Dedifferentiated amniotic fluid mesenchymal stem cell (primary cell): ENCODE measurements at regions not wholly inside any gene's neighbourhood (a gene's known extent, or its start where the extent isn't known, plus 50 kb on each side); places are given as distances from the start of the nearest gene placed in this dataset.
"Not testable (repeated sequence)": the region's sequence is repeated elsewhere in the genome, so short reads cannot be mapped to it uniquely, and the experiment has no call there.

Experiments used
- DNase-seq: peaks from one replicate; pipeline ENCODE4 v3.0.0-alpha.2; 2016; ENCODE audit errors: extremely low spot score

GRCh38 chr12:61999311-61999710 lies 260.9 kb upstream of the USP15 start:
- DNase-seq, result no peak

GRCh38 chr12:62001424-62001823 lies 258.8 kb upstream of the USP15 start:
- DNase-seq, result no peak

DNA sequence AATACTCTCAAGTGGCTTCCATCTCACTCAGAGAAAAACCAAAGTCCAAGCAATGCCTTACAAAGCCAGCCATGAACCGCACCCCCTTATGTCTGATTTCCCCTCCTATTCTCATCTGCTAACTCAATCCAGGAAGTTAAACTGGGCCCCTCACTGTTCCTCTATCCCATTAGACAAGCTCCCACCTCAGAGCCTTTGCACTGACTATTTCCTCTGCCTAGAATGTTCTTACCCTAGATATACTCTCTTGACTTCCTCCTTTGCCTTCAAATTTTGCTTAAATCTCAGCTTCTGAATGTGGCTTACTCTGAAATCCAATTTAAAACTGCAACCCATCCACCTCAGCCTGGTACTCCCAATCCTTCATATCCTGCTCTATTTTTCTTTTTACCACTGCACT lies 257.0 kb upstream of the USP15 start:
- DNase-seq, result no peak

- no peak for DNase-seq
Observed at GRCh38 chr12:62003701-62004100, 256.5 kb upstream of the USP15 start.

GRCh38 chr12:62005615-62006014 lies 254.6 kb upstream of the USP15 start:
- DNase-seq, result no peak

DNA sequence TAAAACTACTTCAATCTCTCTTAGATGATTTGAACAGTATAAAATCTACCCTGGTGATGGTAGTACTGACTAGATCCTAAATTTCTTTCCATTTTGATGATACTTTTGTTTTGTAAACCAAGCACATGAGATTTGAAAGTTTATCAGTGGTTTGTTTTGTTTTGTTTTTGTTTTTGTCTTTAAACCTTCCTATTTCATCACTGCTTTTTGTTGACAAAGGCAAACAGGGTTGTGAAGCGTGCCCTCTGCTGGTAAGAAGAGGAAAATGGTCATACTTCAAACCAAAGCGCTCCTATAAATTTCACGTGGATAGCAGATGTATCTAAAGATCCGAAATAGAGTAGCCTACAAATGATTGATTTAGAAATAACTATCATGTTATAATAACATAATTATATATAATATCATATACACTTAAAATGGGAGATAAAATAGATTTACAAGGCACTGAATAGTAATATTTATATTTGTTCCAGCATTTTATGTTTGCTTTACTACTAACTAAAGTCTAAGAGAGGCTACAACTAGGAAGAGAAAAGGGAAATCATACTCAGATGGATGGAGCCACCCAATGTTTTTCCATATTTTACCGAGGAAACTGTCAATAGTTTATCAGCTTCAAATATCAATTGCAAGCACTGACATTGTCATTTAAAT lies 254.0 kb upstream of the USP15 start:
- DNase-seq, result peak; percentile 64

DNA sequence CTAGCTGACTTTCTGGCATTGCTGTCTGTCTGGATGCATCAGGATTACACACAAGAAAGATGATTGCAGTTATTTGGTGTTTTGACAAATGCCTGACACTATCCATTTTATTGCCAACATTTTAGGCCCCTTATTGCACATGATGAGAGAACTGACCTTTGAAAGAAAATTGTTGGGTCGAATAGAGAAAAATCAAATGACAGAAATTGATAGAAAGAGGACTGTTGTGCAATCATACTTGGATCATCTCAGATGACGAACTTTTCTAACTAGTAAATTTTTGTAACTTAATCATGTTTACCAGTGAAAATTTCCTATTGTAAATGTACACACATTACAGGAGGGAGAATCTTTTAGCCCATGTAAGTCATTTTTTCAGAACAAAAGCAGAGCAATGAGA lies 251.5 kb upstream of the USP15 start:
- no peak for DNase-seq

DNA sequence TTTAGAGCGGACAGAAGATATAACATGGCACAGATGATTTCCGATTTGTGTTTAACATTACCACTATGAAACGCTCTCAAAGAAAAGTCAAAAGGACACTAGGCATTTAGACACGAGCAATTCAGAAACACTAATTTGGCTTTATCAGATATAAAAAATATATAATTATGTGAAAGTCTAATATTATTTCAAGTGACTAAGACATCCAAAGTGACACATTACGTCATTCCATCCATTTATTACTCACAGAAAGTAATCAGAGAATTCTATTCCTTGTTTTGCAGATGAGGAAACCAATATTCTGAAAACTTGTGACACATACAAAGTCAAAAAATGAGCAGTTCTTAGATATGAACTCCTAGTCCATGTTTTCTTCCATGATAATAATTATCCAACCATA lies 250.8 kb upstream of the USP15 start:
- DNase-seq, result no peak

- not testable (repeated sequence) for DNase-seq
Observed at GRCh38 chr12:62010331-62010906, 249.8 kb upstream of the USP15 start.

DNA sequence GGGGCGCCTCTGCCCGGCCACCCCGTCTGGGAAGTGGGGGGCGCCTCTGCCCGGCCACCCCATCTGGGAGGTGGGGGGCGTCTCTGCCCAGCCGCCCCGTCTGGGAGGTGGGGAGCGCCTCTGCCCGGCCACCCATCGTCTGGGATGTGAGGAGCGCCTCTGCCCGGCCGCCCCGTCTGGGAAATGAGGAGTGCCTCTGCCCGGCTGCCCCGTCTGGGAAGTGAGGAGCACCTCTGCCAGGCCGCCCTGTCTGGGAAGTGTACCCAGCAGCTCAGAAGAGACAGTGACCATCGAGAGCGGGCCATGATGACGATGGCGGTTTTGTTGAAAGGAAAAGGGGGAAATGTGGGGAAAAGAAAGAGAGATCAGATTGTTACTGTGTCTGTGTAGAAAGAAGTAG lies 249.2 kb upstream of the USP15 start:
- not testable (repeated sequence) for DNase-seq

DNA sequence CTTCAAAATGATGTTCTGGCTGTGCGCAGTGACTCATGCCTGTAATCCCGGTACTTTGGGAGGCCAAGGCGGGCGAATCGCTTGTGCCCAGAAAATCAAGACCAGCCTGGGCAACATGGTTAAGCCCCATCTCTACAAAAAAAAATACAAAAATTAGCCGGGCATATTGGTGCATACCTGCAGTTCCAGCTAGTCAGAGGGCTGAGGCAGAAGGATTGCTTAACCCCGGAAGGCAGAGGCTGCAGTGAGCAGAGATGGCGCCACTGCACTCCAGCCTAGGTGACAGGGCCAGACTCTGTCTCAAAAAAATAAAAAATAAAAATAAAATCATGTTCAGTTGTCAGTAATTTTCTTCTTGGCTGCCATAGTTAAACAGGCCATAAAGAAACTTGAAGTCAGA lies 245.9 kb upstream of the USP15 start:
- no peak for DNase-seq

GRCh38 chr12:62016021-62016420 lies 244.2 kb upstream of the USP15 start:
- DNase-seq, result no peak

- DNase-seq, result no peak
Observed at GRCh38 chr12:62021808-62022207, 238.4 kb upstream of the USP15 start.

DNA sequence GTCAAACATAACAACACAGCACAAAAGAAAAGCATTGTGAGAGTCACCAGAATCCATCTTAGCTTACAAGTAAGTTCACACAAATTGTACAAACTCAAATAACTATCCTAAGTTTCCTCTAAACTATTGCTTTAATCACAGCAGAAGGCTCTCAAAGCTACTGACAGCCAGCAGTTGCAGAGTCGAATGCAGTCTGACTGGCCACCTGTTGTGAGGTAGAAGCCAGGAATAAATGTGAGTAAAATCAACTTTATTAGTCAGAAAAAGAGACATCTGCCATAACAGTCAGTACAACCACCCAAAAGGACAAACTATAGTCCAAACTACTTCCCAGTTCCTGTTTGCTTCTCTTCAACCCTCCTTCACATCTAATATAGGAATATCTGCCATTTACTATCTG lies 231.7 kb upstream of the USP15 start:
- DNase-seq, result no peak

- no peak for DNase-seq
Observed at GRCh38 chr12:62032870-62033269, 227.3 kb upstream of the USP15 start.

- DNase-seq, result no peak
Observed at GRCh38 chr12:62044450-62045135, 215.6 kb upstream of the USP15 start.

DNA sequence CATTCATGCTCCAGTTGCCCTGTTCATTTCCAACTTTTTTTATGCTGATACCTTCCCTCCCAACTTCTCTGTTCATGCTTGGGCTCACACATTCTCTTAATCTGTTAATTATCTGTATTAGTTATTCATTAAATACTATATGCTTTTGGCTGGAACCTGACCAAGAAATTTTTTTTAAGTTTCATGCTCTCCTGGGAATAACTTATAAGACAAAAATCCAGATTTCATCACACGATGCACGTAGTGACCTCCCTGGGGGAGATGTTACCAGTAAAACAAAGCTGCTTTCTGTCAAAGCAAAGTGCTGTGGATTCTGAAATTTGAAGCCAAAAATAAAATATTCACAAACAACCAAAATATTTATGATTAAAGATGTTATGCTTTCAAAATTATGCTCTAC lies 215.0 kb upstream of the USP15 start:
- DNase-seq, result no peak

GRCh38 chr12:62050785-62051184 lies 209.4 kb upstream of the USP15 start:
- DNase-seq, result no peak

- DNase-seq, result no peak
Observed at GRCh38 chr12:62069976-62070375, 190.2 kb upstream of the USP15 start.

DNA sequence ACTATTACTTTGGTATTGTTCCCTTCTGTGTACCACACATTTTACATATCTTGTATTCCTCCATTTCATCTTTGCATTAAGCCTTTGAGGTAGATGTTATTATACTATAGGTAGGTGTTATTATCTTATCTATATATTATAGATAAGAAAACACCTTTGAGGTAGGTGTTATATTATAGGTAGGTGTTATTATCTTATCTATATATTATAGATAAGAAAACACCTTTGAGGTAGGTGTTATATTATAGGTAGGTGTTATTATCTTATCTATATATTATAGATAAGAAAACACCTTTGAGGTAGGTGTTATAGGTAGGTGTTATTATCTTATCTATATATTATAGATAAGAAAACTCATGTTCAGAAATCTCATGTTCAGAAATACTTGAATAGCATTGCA lies 187.0 kb upstream of the USP15 start:
- DNase-seq, result not testable (repeated sequence)

DNA sequence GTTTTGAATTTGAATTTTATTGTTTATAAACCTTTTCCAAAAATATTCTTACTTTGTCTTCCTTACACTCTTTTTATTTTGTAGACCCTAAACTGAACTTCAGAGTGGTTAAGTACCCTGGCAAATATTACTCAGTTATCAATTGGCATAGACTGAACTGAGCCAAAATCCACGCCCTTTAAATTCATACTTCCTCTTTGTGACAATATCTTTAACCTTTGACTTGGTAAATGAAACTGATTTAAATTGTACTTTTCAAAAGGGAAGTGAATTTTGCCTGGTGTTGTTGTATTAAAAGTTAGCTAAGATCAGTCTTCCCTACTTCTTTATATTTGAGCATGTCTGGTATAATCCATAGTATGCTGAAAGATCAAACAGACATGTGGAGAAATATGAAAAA lies 184.3 kb upstream of the USP15 start:
- DNase-seq, result no peak

- DNase-seq, result no peak
Observed at GRCh38 chr12:62078020-62078419, 182.2 kb upstream of the USP15 start.

- no peak for DNase-seq
Observed at GRCh38 chr12:62082448-62082847, 177.8 kb upstream of the USP15 start.
